WTC11 (cell line): ENCODE measurements at regions not wholly inside any gene's neighbourhood (a gene's known extent, or its start where the extent isn't known, plus 50 kb on each side); places are given as distances from the start of the nearest gene placed in this dataset.

Experiments
- CREB1 ChIP-seq: sonication (generic); formaldehyde crosslinking; IDR thresholded peaks from 2 replicates; pipeline ENCODE4 v1.8.0; 2023; ENCODE audit warnings: mild to moderate bottlenecking, missing genetic modification reagents
- CREM ChIP-seq: sonication (generic); formaldehyde crosslinking; IDR thresholded peaks from 2 replicates; pipeline ENCODE4 v1.8.1; 2022; ENCODE audit warnings: mild to moderate bottlenecking, missing genetic modification reagents, moderate library complexity
- ESRRA ChIP-seq: sonication (generic); formaldehyde crosslinking; IDR thresholded peaks from 2 replicates; pipeline ENCODE4 v1.8.1; 2022; ENCODE audit warnings: mild to moderate bottlenecking, missing genetic modification reagents, borderline replicate concordance
- FOXJ3 ChIP-seq: sonication (generic); formaldehyde crosslinking; IDR thresholded peaks from 2 replicates; pipeline ENCODE4 v1.9.0; 2021; ENCODE audit warnings: missing genetic modification reagents, mild to moderate bottlenecking, borderline replicate concordance
- FOXK1 ChIP-seq: sonication (generic); formaldehyde crosslinking; IDR thresholded peaks from 2 replicates; pipeline ENCODE4 v1.8.0; 2022; ENCODE audit warnings: mild to moderate bottlenecking, moderate library complexity, missing genetic modification reagents
- NFYB ChIP-seq: sonication (generic); formaldehyde crosslinking; conservative IDR thresholded peaks from 2 replicates; pipeline ENCODE4 v1.8.0; 2022; ENCODE audit warnings: low read depth, missing genetic modification reagents
- NR2C2 ChIP-seq: sonication (generic); formaldehyde crosslinking; IDR thresholded peaks from 2 replicates; pipeline ENCODE4 v1.8.0; 2022; ENCODE audit warnings: mild to moderate bottlenecking, missing genetic modification reagents
- SOX15 ChIP-seq: fragments of 250-450 bp; sonication (Bioruptor Pico); IDR thresholded peaks from 2 replicates; pipeline ENCODE4 v1.9.0; 2021; ENCODE audit warnings: mild to moderate bottlenecking
- TF ChIP-seq, protein P1 (sequence below): fragments of 200-600 bp; IDR thresholded peaks from 2 replicates; pipeline ENCODE4 v1.8.0; 2022; ENCODE audit warnings: antibody characterized with exemption
- TF ChIP-seq, protein P2 (sequence below): sonication (generic); formaldehyde crosslinking; conservative IDR thresholded peaks from 2 replicates; pipeline ENCODE4 v1.8.1; 2023; ENCODE audit warnings: mild to moderate bottlenecking, low read depth, missing genetic modification reagents, moderate library complexity
- TF ChIP-seq, protein P3 (sequence below): sonication (generic); formaldehyde crosslinking; IDR thresholded peaks from 2 replicates; pipeline ENCODE4 v1.8.0; 2023; ENCODE audit warnings: missing genetic modification reagents
- TF ChIP-seq, protein P4 (sequence below): sonication (generic); formaldehyde crosslinking; conservative IDR thresholded peaks from 2 replicates; pipeline ENCODE4 v1.8.1; 2022; ENCODE audit warnings: mild to moderate bottlenecking, missing genetic modification reagents
- TF ChIP-seq, protein P5 (sequence below): sonication (generic); formaldehyde crosslinking; IDR thresholded peaks from 2 replicates; pipeline ENCODE4 v1.8.1; 2022; ENCODE audit warnings: mild to moderate bottlenecking, moderate library complexity, missing genetic modification reagents

DNA sequence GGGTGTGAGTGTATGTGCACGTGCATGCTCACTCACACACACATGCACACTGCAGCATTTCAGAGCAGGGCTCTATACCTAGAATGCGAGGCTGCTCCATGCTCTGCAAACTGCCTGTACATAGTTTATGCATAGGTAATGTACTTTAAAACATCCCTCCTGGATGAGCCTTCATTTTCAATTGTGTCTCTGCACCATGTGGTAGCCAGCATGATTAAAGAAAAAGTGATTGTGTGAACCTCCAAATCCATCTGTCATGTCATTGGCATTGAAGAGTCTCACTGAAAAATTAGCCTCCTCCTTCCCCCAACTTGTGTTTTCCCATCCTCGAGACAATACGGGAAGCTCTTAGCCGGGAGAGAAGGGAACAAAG is 120.9 kb upstream of the SPATS2L start:
- TF ChIP-seq, protein P1, sequence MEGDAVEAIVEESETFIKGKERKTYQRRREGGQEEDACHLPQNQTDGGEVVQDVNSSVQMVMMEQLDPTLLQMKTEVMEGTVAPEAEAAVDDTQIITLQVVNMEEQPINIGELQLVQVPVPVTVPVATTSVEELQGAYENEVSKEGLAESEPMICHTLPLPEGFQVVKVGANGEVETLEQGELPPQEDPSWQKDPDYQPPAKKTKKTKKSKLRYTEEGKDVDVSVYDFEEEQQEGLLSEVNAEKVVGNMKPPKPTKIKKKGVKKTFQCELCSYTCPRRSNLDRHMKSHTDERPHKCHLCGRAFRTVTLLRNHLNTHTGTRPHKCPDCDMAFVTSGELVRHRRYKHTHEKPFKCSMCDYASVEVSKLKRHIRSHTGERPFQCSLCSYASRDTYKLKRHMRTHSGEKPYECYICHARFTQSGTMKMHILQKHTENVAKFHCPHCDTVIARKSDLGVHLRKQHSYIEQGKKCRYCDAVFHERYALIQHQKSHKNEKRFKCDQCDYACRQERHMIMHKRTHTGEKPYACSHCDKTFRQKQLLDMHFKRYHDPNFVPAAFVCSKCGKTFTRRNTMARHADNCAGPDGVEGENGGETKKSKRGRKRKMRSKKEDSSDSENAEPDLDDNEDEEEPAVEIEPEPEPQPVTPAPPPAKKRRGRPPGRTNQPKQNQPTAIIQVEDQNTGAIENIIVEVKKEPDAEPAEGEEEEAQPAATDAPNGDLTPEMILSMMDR = no peak
- no peak for TF ChIP-seq FOXJ3
- TF ChIP-seq CREM (CRISPR knock-in tag) = no peak
- TF ChIP-seq, protein P2, sequence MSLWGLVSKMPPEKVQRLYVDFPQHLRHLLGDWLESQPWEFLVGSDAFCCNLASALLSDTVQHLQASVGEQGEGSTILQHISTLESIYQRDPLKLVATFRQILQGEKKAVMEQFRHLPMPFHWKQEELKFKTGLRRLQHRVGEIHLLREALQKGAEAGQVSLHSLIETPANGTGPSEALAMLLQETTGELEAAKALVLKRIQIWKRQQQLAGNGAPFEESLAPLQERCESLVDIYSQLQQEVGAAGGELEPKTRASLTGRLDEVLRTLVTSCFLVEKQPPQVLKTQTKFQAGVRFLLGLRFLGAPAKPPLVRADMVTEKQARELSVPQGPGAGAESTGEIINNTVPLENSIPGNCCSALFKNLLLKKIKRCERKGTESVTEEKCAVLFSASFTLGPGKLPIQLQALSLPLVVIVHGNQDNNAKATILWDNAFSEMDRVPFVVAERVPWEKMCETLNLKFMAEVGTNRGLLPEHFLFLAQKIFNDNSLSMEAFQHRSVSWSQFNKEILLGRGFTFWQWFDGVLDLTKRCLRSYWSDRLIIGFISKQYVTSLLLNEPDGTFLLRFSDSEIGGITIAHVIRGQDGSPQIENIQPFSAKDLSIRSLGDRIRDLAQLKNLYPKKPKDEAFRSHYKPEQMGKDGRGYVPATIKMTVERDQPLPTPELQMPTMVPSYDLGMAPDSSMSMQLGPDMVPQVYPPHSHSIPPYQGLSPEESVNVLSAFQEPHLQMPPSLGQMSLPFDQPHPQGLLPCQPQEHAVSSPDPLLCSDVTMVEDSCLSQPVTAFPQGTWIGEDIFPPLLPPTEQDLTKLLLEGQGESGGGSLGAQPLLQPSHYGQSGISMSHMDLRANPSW (CRISPR knock-in tag) = no peak
- no peak for TF ChIP-seq ESRRA (CRISPR knock-in tag)
- TF ChIP-seq NR2C2 (CRISPR knock-in tag) = no peak
- TF ChIP-seq FOXK1 = no peak
- TF ChIP-seq, protein P3, sequence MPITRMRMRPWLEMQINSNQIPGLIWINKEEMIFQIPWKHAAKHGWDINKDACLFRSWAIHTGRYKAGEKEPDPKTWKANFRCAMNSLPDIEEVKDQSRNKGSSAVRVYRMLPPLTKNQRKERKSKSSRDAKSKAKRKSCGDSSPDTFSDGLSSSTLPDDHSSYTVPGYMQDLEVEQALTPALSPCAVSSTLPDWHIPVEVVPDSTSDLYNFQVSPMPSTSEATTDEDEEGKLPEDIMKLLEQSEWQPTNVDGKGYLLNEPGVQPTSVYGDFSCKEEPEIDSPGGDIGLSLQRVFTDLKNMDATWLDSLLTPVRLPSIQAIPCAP (CRISPR knock-in tag) = no peak
- TF ChIP-seq SOX15 (CRISPR knock-in tag) = no peak
- no peak for TF ChIP-seq CREB1
- TF ChIP-seq, protein P4, sequence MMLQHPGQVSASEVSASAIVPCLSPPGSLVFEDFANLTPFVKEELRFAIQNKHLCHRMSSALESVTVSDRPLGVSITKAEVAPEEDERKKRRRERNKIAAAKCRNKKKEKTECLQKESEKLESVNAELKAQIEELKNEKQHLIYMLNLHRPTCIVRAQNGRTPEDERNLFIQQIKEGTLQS (CRISPR knock-in tag) = no peak
- TF ChIP-seq, protein P5, sequence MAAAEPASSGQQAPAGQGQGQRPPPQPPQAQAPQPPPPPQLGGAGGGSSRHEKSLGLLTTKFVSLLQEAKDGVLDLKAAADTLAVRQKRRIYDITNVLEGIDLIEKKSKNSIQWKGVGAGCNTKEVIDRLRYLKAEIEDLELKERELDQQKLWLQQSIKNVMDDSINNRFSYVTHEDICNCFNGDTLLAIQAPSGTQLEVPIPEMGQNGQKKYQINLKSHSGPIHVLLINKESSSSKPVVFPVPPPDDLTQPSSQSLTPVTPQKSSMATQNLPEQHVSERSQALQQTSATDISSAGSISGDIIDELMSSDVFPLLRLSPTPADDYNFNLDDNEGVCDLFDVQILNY (CRISPR knock-in tag) = no peak
- no peak for TF ChIP-seq NFYB (CRISPR knock-in tag)
